Tibial nerve (tissue), 4 donors: ENCODE measurements at regions not wholly inside any gene's neighbourhood (a gene's known extent, or its start where the extent isn't known, plus 50 kb on each side); places are given as distances from the start of the nearest gene placed in this dataset.

Source experiments
- EP300 ChIP-seq, 2 donors: sonication (generic); formaldehyde crosslinking; IDR thresholded peaks; one replicate each; pipeline ENCODE4 v1.6.1; 2017; ENCODE audit warnings: antibody characterized with exemption in 2 of 2, mild to moderate bottlenecking in 1 of 2
- POLR2A ChIP-seq, 2 donors: fragments of 450-650 bp; IDR thresholded peaks; one replicate each; pipeline ENCODE4 v1.6.1; 2017; ENCODE audit warnings: antibody characterized with exemption in 2 of 2, mild to moderate bottlenecking in 2 of 2, moderate library complexity in 2 of 2
- TF ChIP-seq, protein P1 (sequence below), 5 experiments: fragments of 200-600 bp in 3 of 5; fragments of 450-650 bp in 2 of 5; sonication (generic) in 3 of 5; IDR thresholded peaks; one replicate each; pipeline ENCODE4 v1.5.1; 2016 to 2019; ENCODE audit warnings: antibody characterized with exemption in 5 of 5, mild to moderate bottlenecking in 3 of 5, moderate library complexity in 2 of 5

GRCh38 chr17:77723071-77723908, 235.2 kb upstream of the TNRC6C start:
- TF ChIP-seq, protein P1, sequence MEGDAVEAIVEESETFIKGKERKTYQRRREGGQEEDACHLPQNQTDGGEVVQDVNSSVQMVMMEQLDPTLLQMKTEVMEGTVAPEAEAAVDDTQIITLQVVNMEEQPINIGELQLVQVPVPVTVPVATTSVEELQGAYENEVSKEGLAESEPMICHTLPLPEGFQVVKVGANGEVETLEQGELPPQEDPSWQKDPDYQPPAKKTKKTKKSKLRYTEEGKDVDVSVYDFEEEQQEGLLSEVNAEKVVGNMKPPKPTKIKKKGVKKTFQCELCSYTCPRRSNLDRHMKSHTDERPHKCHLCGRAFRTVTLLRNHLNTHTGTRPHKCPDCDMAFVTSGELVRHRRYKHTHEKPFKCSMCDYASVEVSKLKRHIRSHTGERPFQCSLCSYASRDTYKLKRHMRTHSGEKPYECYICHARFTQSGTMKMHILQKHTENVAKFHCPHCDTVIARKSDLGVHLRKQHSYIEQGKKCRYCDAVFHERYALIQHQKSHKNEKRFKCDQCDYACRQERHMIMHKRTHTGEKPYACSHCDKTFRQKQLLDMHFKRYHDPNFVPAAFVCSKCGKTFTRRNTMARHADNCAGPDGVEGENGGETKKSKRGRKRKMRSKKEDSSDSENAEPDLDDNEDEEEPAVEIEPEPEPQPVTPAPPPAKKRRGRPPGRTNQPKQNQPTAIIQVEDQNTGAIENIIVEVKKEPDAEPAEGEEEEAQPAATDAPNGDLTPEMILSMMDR (IDR thresholded peaks at IDR 0.05): no peak
- TF ChIP-seq EP300 (IDR thresholded peaks at IDR 0.05) (no peak), POLR2A (IDR thresholded peaks at IDR 0.05) (no peak)
